EH (cell line): ENCODE measurements at regions not wholly inside any gene's neighbourhood (a gene's known extent, or its start where the extent isn't known, plus 50 kb on each side); places are given as distances from the start of the nearest gene placed in this dataset.
"Not testable (repeated sequence)": the region's sequence is repeated elsewhere in the genome, so short reads cannot be mapped to it uniquely, and the experiment has no call there.

Source experiments
- DNase-seq: peaks from one replicate; pipeline ENCODE4 v3.0.0-alpha.2; 2015; ENCODE audit warnings: low read depth

- DNase-seq = no peak
These were observed 163.1 kb upstream of the PGR start for GRCh38 chr11:101292661-101293240.

- no peak for DNase-seq
These were observed 161.7 kb upstream of the PGR start for GRCh38 chr11:101291279-101291678.

- DNase-seq = no peak
These were observed 158.8 kb upstream of the PGR start for GRCh38 chr11:101288392-101288791.

GRCh38 chr11:101279728-101280127 lies 150.1 kb upstream of the PGR start:
- no peak for DNase-seq

GRCh38 chr11:101278286-101278685 lies 148.7 kb upstream of the PGR start:
- no peak for DNase-seq

- DNase-seq = no peak
These were observed 147.4 kb upstream of the PGR start for GRCh38 chr11:101277036-101277435.

- no peak for DNase-seq
These were observed 140.5 kb upstream of the PGR start for GRCh38 chr11:101269990-101270660.

- no peak for DNase-seq
These were observed 139.8 kb upstream of the PGR start for GRCh38 chr11:101269390-101269789.

- DNase-seq = no peak
These were observed 138.0 kb upstream of the PGR start for GRCh38 chr11:101267654-101268053.

GRCh38 chr11:101264306-101264705 lies 134.7 kb upstream of the PGR start:
- no peak for DNase-seq

- DNase-seq = no peak
These were observed 133.4 kb upstream of the PGR start for GRCh38 chr11:101262995-101263394.

GRCh38 chr11:101262258-101262657 lies 132.6 kb upstream of the PGR start:
- DNase-seq = no peak

- no peak for DNase-seq
These were observed 125.4 kb upstream of the PGR start for GRCh38 chr11:101255036-101255435.

- no peak for DNase-seq
These were observed 124.4 kb upstream of the PGR start for GRCh38 chr11:101254037-101254436.

GRCh38 chr11:101245635-101246034 lies 116.0 kb upstream of the PGR start:
- DNase-seq = not testable (repeated sequence)

GRCh38 chr11:101245081-101245480 lies 115.5 kb upstream of the PGR start:
- not testable (repeated sequence) for DNase-seq

GRCh38 chr11:101241160-101241795 lies 111.7 kb upstream of the PGR start:
- DNase-seq = no peak

- DNase-seq = not testable (repeated sequence)
These were observed 101.7 kb upstream of the PGR start for GRCh38 chr11:101231207-101231834.

- DNase-seq = no peak
These were observed 97.0 kb upstream of the PGR start for GRCh38 chr11:101226617-101227016.

GRCh38 chr11:101224221-101224620 lies 94.6 kb upstream of the PGR start:
- no peak for DNase-seq

- DNase-seq = not testable (repeated sequence)
These were observed 88.5 kb upstream of the PGR start for GRCh38 chr11:101218091-101218490.

GRCh38 chr11:101216091-101216490 lies 86.5 kb upstream of the PGR start:
- not testable (repeated sequence) for DNase-seq

GRCh38 chr11:101215069-101215468 lies 85.5 kb upstream of the PGR start:
- no peak for DNase-seq
